ENCODE measurements at regions not wholly inside any gene's neighbourhood (a gene's known extent, or its start where the extent isn't known, plus 50 kb on each side); places are given as distances from the start of the nearest gene placed in this dataset.

GRCh38 chr5:91222482-91222881 is 160.6 kb downstream of the ARRDC3 start:
- TF ChIP-seq REST (IDR thresholded peaks at IDR 0.05; ENCODE audit: borderline replicate concordance) (no peak), CTCF (IDR thresholded peaks at IDR 0.05; ENCODE audit: poor library complexity, severe bottlenecking) (no peak), RAD21 (conservative IDR thresholded peaks at IDR 0.05) (no peak), TAF1 (IDR thresholded peaks at IDR 0.05; ENCODE audit: low read depth) (no peak), POLR2AphosphoS5 (IDR thresholded peaks at IDR 0.05) (no peak), EZH2 (IDR thresholded peaks at IDR 0.05; ENCODE audit: borderline replicate concordance, insufficient read depth, low read length, poor library complexity, severe bottlenecking) (no peak), SMC3 (conservative IDR thresholded peaks at IDR 0.05; ENCODE audit: poor library complexity) (no peak), EP300 (conservative IDR thresholded peaks at IDR 0.05; ENCODE audit: poor library complexity, severe bottlenecking) (no peak), MXI1 (conservative IDR thresholded peaks at IDR 0.05; ENCODE audit: poor library complexity, severe bottlenecking) (no peak)
- Histone ChIP-seq H3K9ac (ENCODE audit: low read length) (no peak overlapping the region), H2AFZ (ENCODE audit: low read depth, low read length) (no peak overlapping the region), H3K79me2 (replicated peaks; ENCODE audit: insufficient read depth, low read length) (no peaks in the 10 kb centered on the region), H3K4me2 (ENCODE audit: low read length) (no peak overlapping the region), H3K36me3 (ENCODE audit: insufficient read depth, low read length) (no peaks in the 10 kb centered on the region), H3K27me3 (ENCODE audit: insufficient read depth, low read depth, low read length) (no peaks in the 10 kb centered on the region), H4K20me1 (ENCODE audit: insufficient read depth) (no peaks in the 10 kb centered on the region), H3K9me2 (ENCODE audit: insufficient read depth, low read length) (no peaks in the 10 kb centered on the region), H3F3A (ENCODE audit: insufficient read depth, low read length, poor library complexity, severe bottlenecking) (no peaks in the 10 kb centered on the region), H3K4me3 (ENCODE audit: low read length) (no peak overlapping the region), H3K27ac (ENCODE audit: low read length) (no peak overlapping the region), H3K9me3 (ENCODE audit: low read length) (no peaks in the 10 kb centered on the region)

GRCh38 chr5:91221917-91222316 is 161.2 kb downstream of the ARRDC3 start:
- H2AFZ ChIP-seq (ENCODE audit: low read depth, low read length), result no peak overlapping the region
- TF ChIP-seq POLR2AphosphoS5 (IDR thresholded peaks at IDR 0.05) (no peak), MXI1 (conservative IDR thresholded peaks at IDR 0.05; ENCODE audit: poor library complexity, severe bottlenecking) (no peak), TAF1 (IDR thresholded peaks at IDR 0.05; ENCODE audit: low read depth) (no peak), EZH2 (IDR thresholded peaks at IDR 0.05; ENCODE audit: borderline replicate concordance, insufficient read depth, low read length, poor library complexity, severe bottlenecking) (no peak), SMC3 (conservative IDR thresholded peaks at IDR 0.05; ENCODE audit: poor library complexity) (no peak), CTCF (IDR thresholded peaks at IDR 0.05; ENCODE audit: poor library complexity, severe bottlenecking) (no peak), REST (IDR thresholded peaks at IDR 0.05; ENCODE audit: borderline replicate concordance) (no peak), EP300 (conservative IDR thresholded peaks at IDR 0.05; ENCODE audit: poor library complexity, severe bottlenecking) (no peak), RAD21 (conservative IDR thresholded peaks at IDR 0.05) (no peak)
- no peak overlapping the region for H3K27ac ChIP-seq (ENCODE audit: low read length)
- no peaks in the 10 kb centered on the region for H3K9me3 ChIP-seq (ENCODE audit: low read length)
- no peaks in the 10 kb centered on the region for H3K36me3 ChIP-seq (ENCODE audit: insufficient read depth, low read length)
- H3K4me2 ChIP-seq (ENCODE audit: low read length), result no peak overlapping the region
- no peaks in the 10 kb centered on the region for H4K20me1 ChIP-seq (ENCODE audit: insufficient read depth)
- H3K27me3 ChIP-seq (ENCODE audit: insufficient read depth, low read depth, low read length), result no peaks in the 10 kb centered on the region
- H3K79me2 ChIP-seq (replicated peaks; ENCODE audit: insufficient read depth, low read length), result no peaks in the 10 kb centered on the region
- H3F3A ChIP-seq (ENCODE audit: insufficient read depth, low read length, poor library complexity, severe bottlenecking), result no peaks in the 10 kb centered on the region
- H3K9ac ChIP-seq (ENCODE audit: low read length), result no peak overlapping the region
- H3K9me2 ChIP-seq (ENCODE audit: insufficient read depth, low read length), result no peaks in the 10 kb centered on the region
- no peak overlapping the region for H3K4me3 ChIP-seq (ENCODE audit: low read length)
